Upper lobe of right lung (tissue), 1 donor: ENCODE measurements at regions not wholly inside any gene's neighbourhood (a gene's known extent, or its start where the extent isn't known, plus 50 kb on each side); places are given as distances from the start of the nearest gene placed in this dataset.

ENCODE experiments used
- ATAC-seq: fragments of 200-7000 bp; cut with Tn5 transposase; one replicate; pipeline ENCODE4 v1.9.1; 2020; ENCODE audit warnings: mild to moderate bottlenecking, moderate library complexity
- DNase-seq: peaks from one replicate; pipeline ENCODE4 v3.0.0-alpha.2; 2020
- H3K27ac ChIP-seq: fragments of 200-600 bp; one replicate; pipeline ENCODE4 v1.8.0; 2022
- H3K27me3 ChIP-seq: fragments of 200-600 bp; one replicate; pipeline ENCODE4 v1.8.0; 2022; ENCODE audit warnings: mild to moderate bottlenecking
- H3K36me3 ChIP-seq: fragments of 200-600 bp; one replicate; pipeline ENCODE4 v1.8.0; 2022
- H3K4me1 ChIP-seq: fragments of 200-600 bp; one replicate; pipeline ENCODE4 v1.8.0; 2022
- H3K4me3 ChIP-seq: fragments of 200-600 bp; one replicate; pipeline ENCODE4 v1.8.0; 2022; ENCODE audit warnings: mild to moderate bottlenecking
- H3K9me3 ChIP-seq: fragments of 200-600 bp; one replicate; pipeline ENCODE4 v1.8.0; 2022
- intact Hi-C: fragments of 100-400 bp; cut with DNase I; formaldehyde crosslinking; loops from one replicate; pipeline ENCODE4 v1.11.0; 2022
- TF ChIP-seq, protein P1 (sequence below): fragments of 200-600 bp; IDR thresholded peaks from one replicate; pipeline ENCODE4 v1.8.0; 2022; ENCODE audit warnings: antibody characterized with exemption
- donor health status: DM: no; HTN: yes; CAD: no; lungs with severe emphysema.

DNA sequence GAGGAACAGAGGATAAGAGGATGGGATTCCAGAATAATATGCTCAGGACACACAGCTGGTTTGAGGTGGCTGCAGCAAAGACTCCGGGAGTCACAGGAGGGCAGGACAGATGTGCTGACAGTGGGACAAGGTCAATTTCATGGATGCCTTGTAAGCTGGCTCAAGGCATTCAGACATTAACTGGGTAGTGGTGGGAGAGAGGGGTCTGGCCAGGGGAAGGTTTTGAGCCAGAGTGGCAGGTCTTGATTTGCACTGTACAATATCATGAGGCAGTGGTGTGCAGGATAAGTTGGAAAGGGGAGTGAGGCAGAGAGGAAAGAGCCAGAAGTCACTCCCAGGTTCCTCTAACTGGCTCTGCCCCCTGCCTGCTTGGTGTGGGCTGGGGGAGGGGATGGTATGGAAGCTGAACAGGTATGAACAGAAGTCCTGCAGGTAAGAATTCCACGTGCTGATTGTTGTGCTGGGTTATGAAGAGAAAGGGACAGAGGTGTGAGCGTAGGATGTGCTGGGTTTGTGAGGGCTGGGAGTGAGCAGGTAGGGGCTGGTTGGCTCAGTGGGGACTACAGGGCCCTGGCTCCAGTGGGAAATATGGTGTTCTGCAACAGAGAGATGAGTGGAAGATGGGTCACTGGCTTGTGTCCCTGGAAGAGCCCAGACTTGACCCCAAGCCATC, 141.7 kb upstream of the COPS8 start:
- Histone ChIP-seq H3K9me3 (no peaks in the 10 kb centered on the region), H3K27me3 (no peaks in the 10 kb centered on the region), H3K4me3 (no peak overlapping the region), H3K27ac (no peak overlapping the region), H3K4me1 (no peaks in the 10 kb centered on the region), H3K36me3 (no peaks in the 10 kb centered on the region)
- ATAC-seq (no peak), DNase-seq (no peak)
- intact Hi-C loops = no loop called here
- TF ChIP-seq, protein P1, sequence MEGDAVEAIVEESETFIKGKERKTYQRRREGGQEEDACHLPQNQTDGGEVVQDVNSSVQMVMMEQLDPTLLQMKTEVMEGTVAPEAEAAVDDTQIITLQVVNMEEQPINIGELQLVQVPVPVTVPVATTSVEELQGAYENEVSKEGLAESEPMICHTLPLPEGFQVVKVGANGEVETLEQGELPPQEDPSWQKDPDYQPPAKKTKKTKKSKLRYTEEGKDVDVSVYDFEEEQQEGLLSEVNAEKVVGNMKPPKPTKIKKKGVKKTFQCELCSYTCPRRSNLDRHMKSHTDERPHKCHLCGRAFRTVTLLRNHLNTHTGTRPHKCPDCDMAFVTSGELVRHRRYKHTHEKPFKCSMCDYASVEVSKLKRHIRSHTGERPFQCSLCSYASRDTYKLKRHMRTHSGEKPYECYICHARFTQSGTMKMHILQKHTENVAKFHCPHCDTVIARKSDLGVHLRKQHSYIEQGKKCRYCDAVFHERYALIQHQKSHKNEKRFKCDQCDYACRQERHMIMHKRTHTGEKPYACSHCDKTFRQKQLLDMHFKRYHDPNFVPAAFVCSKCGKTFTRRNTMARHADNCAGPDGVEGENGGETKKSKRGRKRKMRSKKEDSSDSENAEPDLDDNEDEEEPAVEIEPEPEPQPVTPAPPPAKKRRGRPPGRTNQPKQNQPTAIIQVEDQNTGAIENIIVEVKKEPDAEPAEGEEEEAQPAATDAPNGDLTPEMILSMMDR = no peak

DNA sequence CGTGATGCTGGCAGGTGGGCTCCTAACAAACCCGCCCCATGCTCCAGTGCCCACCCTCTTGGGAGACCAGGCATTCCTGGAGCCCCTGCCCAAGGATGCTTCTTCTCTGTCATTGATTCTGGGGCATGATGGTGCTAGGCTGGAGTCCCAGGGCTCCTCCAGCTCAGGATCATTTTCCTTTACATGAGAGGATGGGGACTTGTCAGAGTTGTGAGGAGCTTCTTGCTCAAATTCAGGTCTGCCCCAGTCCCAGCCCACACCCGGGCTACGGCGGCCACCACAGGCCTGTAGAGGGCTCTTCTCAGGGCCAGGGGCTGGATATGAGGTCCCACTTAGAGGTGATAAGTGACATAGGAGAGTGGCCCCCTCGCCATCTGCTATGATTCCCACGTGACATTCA, 141.1 kb upstream of the COPS8 start:
- no peaks in the 10 kb centered on the region for H3K9me3 ChIP-seq
- no peak overlapping the region for H3K27ac ChIP-seq
- H3K27me3 ChIP-seq = no peaks in the 10 kb centered on the region
- ATAC-seq = no peak
- H3K36me3 ChIP-seq = no peaks in the 10 kb centered on the region
- DNase-seq = no peak
- TF ChIP-seq, protein P1 = no peak
- intact Hi-C loops = no loop called here
- H3K4me1 ChIP-seq = no peaks in the 10 kb centered on the region
- no peak overlapping the region for H3K4me3 ChIP-seq

DNA sequence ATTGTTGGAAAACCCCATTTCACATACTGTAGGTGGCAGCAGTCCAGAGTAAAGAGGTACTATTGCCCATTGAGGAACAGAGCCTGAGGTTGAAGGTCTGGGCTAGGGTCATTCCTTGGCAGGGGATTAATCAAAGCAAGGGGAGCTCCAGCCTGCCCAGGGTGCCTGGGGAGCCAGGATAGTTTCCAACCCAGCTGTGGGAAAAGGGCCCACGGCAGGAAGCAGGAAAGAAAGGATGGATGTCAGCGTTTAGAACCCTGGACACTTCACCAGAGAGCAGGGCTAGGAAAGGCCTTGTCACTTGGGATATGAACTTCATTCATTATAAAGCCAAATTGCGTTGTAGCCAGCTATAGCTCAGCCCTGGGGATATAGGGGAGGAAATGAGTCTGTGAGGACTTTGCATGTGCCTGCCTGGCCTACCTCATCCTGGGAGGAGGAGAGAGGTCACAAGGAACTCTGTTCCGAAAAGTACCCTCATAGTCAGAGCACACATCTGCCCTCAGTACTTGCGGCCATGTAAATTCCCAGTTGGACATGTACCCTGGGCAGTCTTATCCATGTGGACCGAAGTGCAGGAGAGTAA, 140.2 kb upstream of the COPS8 start:
- TF ChIP-seq, protein P1 = no peak
- Histone ChIP-seq H3K27ac (no peak overlapping the region), H3K9me3 (no peaks in the 10 kb centered on the region), H3K4me1 (no peaks in the 10 kb centered on the region), H3K4me3 (no peak overlapping the region), H3K36me3 (no peaks in the 10 kb centered on the region), H3K27me3 (no peaks in the 10 kb centered on the region)
- intact Hi-C loops = no loop called here
- DNase-seq = no peak
- ATAC-seq = no peak

DNA sequence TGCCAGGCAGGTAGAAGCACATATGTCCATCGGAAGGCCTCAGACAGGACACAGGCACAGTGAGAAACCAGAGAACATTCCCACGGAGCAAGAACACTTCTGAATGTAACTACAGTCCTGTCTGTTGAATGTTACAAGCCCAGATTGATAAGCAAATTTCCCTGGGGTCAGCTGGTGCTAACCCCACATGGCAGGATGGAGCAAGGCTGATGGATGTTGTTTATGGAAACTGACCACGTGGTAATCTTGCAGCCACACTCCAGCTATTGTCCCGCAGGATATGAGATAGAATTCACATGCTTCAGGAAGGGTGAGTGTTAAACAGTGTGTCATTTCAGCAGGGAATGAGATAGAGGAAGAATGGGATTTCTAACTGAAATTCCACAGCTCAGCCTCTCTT, 138.8 kb upstream of the COPS8 start:
- Histone ChIP-seq H3K4me3 (no peak overlapping the region), H3K36me3 (no peaks in the 10 kb centered on the region), H3K4me1 (no peaks in the 10 kb centered on the region), H3K27me3 (no peaks in the 10 kb centered on the region), H3K27ac (no peak overlapping the region), H3K9me3 (no peaks in the 10 kb centered on the region)
- intact Hi-C loops = no loop called here
- ATAC-seq (peak; percentile 38), DNase-seq (no peak)
- TF ChIP-seq, protein P1 = no peak

DNA sequence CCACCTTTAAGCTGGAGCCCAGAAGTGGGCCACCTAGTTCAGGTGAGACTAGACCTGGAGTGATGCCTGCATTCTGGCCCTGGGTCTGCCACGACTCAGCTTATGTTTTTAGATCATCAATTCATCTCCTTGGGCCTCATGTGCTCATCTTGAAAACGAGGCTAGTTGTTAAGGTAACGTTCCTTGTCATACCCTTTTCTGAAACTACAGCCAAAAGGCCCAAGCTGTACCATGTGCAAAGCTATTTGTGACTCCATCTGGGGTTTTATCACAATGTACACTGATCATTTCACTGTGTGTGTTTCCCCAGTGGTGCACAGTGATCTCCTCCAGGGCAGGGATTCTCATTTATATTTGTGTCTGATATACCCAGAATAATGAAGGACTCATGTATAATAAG, 138.4 kb upstream of the COPS8 start:
- no peak for DNase-seq
- intact Hi-C loops = no loop called here
- Histone ChIP-seq H3K36me3 (no peaks in the 10 kb centered on the region), H3K27ac (no peak overlapping the region), H3K27me3 (no peaks in the 10 kb centered on the region), H3K9me3 (no peaks in the 10 kb centered on the region), H3K4me3 (no peak overlapping the region), H3K4me1 (no peaks in the 10 kb centered on the region)
- TF ChIP-seq, protein P1 = no peak
- no peak for ATAC-seq
